Neural progenitor cell (in vitro differentiated cells): ENCODE measurements at regions not wholly inside any gene's neighbourhood (a gene's known extent, or its start where the extent isn't known, plus 50 kb on each side); places are given as distances from the start of the nearest gene placed in this dataset.

Experiments
- CTCF ChIP-seq: fragments of 200-600 bp; sonication (generic); IDR thresholded peaks from 2 replicates; pipeline ENCODE4 v1.5.1; 2017; ENCODE audit warnings: antibody characterized with exemption, mild to moderate bottlenecking
- EZH2 ChIP-seq: fragments of 200-600 bp; sonication (generic); IDR thresholded peaks from 2 replicates; pipeline ENCODE4 v1.6.1; 2017; ENCODE audit warnings: antibody characterized with exemption, mild to moderate bottlenecking, moderate library complexity
- EZH2phosphoT487 ChIP-seq: fragments of 200-600 bp; sonication (generic); IDR thresholded peaks from 2 replicates; pipeline ENCODE4 v1.6.1; 2017; ENCODE audit warnings: antibody characterized with exemption

- TF ChIP-seq EZH2 (no peak), CTCF (no peak), EZH2phosphoT487 (no peak)
Observed at GRCh38 chr5:120017513-120017912, 388.2 kb downstream of the FAM170A start.
